Coronary artery (tissue), 2 donors: ENCODE measurements at regions not wholly inside any gene's neighbourhood (a gene's known extent, or its start where the extent isn't known, plus 50 kb on each side); places are given as distances from the start of the nearest gene placed in this dataset.

Experiments used
- DNase-seq: peaks from one replicate; pipeline ENCODE4 v3.0.0-alpha.2; 2017; ENCODE audit warnings: low spot score
- H3K27ac ChIP-seq, 2 donors: fragments of 200-600 bp; sonication (generic); one replicate each; pipeline ENCODE4 v1.5.1; 2016 to 2019
- H3K4me3 ChIP-seq: fragments of 200-600 bp; sonication (generic); 2 replicates; pipeline ENCODE4 v1.5.1; 2016; ENCODE audit warnings: mild to moderate bottlenecking, moderate library complexity
- CTCF ChIP-seq: fragments of 200-600 bp; sonication (generic); IDR thresholded peaks from one replicate; pipeline ENCODE4 v1.5.1; 2019; ENCODE audit warnings: antibody characterized with exemption

DNA sequence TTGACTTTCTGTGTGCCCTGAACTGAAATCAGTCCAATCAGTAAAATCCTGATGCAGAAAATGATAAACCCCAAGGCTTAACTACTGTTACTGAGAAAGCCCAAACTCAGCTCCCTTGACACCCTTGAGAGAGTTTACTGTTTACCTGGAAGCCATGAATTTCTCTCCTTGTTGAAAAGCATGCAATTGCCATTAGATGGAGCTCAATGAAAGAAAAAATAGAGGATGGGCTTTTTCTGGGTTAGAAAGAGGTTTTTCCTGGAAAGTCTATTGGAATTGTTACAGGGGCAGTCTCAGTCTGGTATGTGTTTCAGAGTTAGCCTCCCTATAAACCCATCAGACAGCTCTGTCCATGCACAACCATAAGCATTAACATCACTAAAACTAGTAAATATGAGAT, 66.4 kb upstream of the C4orf54 start:
- no peak overlapping the region for H3K4me3 ChIP-seq
- TF ChIP-seq CTCF = no peak
- H3K27ac ChIP-seq = no peak overlapping the region
- DNase-seq = no peak

- TF ChIP-seq CTCF = no peak
- DNase-seq = no peak
- H3K27ac ChIP-seq = peak overlapping the region in 1 of 2 donors; percentile 12
- no peak overlapping the region for H3K4me3 ChIP-seq
Observed at GRCh38 chr4:99723612-99724011, 66.0 kb upstream of the C4orf54 start.

DNA sequence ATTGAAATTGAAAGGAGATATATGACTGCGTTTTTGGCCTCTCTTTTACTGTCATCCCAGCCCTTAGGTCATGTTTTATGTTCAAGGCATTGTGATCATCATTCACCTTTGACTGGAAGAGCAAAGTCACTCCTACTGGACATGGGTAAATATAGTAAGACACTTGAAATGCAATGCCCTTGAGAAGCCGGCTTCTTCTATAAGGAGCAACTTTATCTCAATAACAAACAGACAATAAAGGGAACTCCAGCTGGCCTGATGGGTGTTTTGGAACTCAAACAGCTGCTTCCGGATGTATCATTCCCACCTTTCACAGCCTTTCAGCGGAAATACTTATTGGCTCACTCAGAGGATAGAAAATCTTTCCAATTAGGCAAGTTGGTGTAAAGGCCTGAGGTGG, 65.1 kb upstream of the C4orf54 start:
- no peak overlapping the region for H3K27ac ChIP-seq
- no peak for DNase-seq
- no peak for TF ChIP-seq CTCF

DNA sequence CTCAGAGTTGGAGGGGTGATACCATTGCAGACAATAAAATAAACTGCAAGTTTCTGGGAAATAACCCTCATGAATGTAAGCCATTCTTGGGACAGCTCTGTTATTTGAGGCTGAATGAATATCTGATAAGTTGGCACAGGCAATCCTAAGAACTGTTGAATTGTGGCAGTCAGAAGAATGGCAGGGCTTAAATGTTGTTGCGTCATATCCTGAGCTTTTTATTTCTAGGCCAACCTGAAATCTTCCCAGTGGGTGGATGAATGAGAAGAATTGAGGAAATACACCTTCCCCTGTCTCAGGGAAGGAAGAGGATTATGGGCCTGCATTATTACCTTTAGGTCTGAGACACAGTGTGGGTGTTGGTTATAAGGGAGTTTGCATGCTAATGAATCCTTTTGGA, 64.4 kb upstream of the C4orf54 start:
- DNase-seq = no peak
- Histone ChIP-seq H3K4me3 (no peak overlapping the region), H3K27ac (no peak overlapping the region)
- no peak for TF ChIP-seq CTCF

More for the DNA sequence above, 65.1 kb upstream of the C4orf54 start:
- H3K4me3 ChIP-seq = no peak overlapping the region

DNA sequence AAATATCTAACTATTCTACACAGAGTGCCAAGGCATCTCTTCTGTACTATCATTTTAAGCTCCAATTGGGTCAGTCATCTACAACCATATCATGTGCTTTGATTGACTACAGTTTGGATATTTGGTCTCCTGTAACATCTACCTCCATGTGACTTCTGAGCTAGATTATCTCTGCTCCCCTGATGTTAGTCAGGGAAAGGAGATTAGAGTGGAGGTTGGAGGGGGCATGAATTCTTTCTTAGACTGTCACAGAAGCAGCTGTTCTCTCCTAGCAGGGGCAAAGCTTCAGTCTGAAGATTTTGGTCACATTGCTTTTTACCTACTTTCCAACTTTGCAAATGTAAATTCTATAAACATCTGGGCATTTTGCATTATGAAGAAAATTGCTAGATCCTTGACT, 62.6 kb upstream of the C4orf54 start:
- no peak overlapping the region for H3K4me3 ChIP-seq
- H3K27ac ChIP-seq = no peak overlapping the region
- TF ChIP-seq CTCF = no peak
- no peak for DNase-seq

DNA sequence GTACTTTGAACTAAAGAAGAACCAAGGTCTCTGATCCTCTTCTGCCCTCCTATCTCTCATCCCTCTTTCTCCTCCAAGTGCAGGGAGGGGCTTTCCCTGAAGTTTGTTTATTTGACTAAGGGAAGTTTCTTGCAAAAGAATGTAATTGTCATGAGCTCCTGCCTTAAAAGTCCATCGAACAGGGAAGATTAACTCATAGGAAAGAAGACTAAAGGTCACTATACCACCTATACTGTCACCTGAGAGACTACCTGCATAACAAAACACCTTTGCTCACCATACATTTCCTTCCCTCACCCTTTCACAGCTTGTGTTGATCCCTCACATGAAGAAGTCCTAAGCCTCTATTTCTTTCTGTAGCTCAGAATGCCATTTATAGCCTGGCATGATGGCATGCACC, 59.4 kb upstream of the C4orf54 start:
- no peak for DNase-seq
- no peak for TF ChIP-seq CTCF
- no peak overlapping the region for H3K27ac ChIP-seq
- H3K4me3 ChIP-seq = no peak overlapping the region

- no peak for DNase-seq
- Histone ChIP-seq H3K27ac (no peak overlapping the region), H3K4me3 (no peak overlapping the region)
- no peak for TF ChIP-seq CTCF
Observed at GRCh38 chr4:99715286-99715685, 57.7 kb upstream of the C4orf54 start.
